ENCODE measurements at regions not wholly inside any gene's neighbourhood (a gene's known extent, or its start where the extent isn't known, plus 50 kb on each side); places are given as distances from the start of the nearest gene placed in this dataset.

GRCh38 chr18:43482600-43482999, 205.3 kb upstream of the SYT4 start:
- no peak for FAIRE-seq

DNA sequence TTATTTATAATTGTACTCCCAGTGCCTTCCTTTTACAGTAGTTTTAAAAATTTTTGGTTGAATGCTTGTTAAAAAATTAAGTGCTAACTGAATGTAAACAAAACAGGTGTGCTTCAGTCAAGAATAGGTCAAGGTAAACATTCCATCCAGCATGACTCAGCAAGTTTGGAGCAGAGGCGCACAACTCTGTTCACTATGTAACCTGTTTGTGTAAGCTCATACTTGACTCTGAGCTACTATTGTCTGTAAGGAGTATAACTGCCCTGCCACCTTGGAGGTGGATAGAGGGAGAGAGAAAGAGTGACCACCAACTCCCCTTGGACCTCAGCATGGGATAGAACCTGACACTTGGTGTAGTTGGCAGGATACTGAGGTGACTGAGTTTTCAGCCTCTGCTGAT, 207.4 kb upstream of the SYT4 start:
- FAIRE-seq = no peak

DNA sequence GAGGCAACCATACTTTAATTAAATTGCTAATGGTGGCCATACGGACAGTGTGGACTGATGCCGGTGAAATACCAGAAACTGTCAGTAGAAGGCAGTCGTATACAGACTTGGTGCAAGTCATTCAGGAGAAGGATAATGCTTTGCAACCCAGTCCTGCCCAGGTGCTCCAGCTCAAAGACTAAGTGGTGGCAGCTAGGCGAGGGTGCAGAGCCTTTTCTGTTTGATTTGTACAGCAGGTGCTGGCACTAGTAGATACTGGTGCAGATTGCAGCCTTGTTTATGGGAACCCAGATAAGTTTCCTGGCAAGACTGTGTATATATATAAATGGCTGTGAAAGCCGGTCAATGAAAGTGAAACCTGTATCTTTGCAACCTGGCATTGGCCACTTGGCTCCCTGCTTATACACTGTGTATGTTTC, 208.3 kb upstream of the SYT4 start:
- no peak for FAIRE-seq

- FAIRE-seq = no peak
Measured at GRCh38 chr18:43486462-43486861, 209.2 kb upstream of the SYT4 start.

DNA sequence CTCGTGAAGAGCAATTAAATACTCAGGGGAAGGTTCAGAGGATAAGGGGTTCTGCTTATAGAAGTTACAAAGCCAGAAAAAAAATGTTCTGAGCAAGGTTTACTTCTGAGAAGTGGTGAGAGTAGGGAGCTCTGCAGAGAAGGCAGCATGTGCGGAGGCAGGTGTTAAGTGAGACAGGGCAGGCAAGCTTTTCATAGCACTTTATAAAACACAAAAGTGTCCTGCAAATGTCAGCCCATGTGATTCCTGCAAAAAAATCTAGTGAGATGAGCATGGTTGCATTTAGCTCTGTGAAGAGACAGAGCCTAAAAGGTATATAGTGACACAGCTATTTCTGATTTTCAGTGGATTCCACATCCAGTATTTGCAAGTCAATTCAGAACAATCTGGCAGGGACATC, 223.8 kb upstream of the SYT4 start:
- FAIRE-seq = no peak

- no peak for FAIRE-seq
Measured at GRCh38 chr18:43506935-43507334, 229.6 kb upstream of the SYT4 start.

DNA sequence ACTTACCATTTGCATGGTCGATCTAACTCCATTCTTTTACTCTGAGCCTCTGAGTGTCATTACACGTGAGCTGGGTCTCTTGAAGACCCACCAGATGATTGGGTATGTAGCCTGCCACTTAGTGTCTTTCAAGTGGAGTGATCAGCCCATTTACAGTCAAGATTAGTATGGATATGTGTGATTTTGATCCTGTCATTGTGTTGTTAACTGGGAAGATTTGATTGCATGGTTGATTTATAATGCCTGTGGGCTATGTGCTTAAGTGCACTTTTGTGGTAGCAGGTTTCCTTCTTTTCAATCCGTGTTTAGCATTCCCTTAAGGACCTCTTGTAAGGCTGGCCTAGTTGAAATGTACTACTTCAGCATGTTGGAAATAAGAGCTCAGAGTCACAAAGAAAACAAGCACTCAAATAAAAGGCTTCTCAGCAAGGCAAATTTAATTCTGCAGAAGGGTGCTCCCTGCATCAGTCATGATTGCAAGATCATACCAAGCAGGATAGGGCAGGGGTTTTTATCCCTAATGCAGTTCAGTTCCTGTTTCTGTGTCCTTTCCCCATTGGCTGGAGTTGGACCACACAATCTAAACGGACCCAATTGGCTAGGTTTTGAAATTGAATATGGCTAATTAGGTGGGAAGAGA, 230.7 kb upstream of the SYT4 start:
- FAIRE-seq = no peak

DNA sequence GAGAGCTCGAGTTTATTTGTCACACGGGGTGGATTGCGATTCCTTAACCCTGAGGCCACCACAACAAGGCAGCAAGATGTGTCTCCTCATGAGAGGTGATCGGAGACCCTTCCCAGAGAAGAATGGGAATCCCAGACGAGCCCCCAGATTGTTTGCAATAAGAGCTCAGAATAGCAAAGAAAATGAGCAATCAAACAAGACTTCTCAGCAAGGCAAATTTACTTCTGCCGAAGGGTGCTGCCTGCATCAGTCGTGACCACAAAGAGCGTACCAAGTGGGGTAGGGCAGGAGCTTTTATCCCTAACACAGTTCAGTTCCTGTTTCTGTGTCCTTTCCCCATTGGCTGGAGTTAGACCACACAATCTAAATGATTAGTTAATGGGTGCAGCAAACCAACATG, 237.5 kb upstream of the SYT4 start:
- FAIRE-seq = no peak

- no peak for FAIRE-seq
Measured at GRCh38 chr18:43515481-43515880, 238.2 kb upstream of the SYT4 start.

DNA sequence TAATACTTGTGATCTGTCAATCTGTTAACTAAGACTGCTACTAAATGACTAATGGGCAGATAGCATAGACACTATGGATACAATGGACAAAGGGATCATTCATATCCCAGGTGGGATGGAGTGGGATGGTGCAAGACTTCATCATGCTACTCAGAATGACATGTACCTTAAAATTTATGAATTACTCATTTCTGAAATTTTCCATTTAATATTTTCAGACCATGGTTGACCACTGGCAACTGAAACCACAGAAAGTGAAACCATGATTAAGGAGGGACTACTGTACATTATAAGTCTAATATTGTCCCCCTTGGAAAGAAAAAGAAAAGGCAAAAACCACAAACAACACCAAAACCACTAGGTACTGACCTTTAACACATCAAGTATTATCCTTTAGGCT, 247.0 kb upstream of the SYT4 start:
- FAIRE-seq = no peak

DNA sequence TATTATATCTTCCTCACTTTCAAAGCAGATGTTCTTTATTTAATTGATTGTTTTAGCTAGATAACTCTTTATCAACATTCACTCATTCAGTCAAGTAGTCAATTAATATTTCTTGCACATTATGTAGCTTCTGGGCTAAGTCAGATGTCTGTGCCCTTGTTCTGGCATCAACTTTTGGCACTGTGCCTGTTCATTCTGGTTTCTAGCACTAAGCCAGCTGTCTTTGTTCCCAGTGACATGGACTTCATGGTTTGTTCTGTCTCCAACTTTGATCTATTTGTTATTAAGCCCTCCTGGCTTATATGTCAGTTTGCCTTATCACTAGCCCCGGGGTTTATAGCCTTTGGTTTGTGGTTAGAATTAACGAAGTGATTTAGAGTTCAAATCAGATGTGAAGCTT, 247.9 kb upstream of the SYT4 start:
- FAIRE-seq = no peak

DNA sequence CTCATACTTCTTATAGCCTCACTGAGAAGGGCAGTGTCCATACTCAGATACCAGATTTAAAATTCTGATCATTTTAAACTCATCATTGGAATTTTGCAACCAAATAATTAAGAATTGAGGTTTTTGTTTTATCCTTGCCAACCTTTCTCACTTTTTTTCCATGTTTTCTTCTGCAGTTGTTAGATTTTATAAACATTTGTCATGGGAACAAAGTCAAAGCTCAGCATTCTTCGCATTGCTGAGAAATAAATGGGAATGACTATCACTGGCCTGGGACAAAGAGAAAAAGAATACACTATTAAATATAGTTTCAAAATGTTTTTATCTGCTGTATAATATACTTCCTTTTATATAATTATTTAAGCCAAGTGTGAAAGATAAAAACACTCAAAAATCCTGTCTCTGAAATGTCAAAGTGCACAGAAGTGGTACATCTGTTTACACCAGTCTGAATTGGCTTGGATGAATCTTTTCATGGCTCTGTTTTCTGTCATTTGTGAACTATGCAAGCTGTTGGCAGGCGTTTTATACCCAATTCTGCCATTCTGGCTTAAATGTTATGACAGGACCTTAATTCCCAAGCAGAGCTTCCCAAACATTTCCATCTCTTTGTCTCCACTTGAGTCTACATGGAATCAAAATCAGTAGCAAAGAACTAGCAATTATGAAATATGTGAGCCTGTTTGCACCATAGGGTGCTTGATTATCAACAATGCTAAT, 249.3 kb upstream of the SYT4 start:
- no peak for FAIRE-seq

GRCh38 chr18:43531438-43531837, 254.1 kb upstream of the SYT4 start:
- no peak for FAIRE-seq

GRCh38 chr18:43533371-43533770, 256.1 kb upstream of the SYT4 start:
- FAIRE-seq = no peak

DNA sequence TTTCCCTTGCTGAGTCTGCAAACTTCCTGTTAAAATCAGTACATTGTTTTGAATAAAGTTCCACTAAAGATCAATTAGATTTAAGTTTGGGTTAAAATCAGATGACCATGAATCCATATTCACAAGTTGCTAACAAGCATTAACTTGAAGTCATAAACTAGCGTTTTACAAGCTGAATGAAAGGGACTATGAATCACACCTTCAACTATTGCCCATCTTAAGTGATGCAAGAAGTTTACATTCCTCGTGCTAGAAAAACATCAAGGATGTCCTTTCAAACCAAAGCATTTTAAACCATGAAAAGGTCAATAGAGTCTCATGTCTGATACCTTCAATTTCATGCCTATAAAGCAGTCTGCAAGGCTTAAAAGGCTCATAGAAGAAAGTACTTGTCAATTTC, 257.2 kb upstream of the SYT4 start:
- no peak for FAIRE-seq

DNA sequence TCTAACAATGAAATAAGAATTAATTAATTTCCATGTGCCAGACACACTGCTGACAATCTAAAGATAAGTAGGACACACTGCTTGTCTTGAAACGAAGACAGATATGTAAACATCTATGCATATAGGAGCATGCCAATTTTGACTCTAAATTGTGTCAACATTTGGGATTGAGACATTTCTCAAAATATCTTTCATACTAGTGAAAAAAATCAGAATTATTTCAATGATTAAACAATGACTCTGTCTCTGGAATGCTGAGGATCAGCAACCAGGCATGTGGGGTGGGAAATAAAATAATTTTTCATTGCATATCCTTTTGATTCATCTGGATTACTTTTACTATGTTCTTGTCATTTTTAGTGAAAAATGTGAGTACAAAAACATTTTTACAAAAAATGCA, 262.6 kb upstream of the SYT4 start:
- FAIRE-seq = no peak

DNA sequence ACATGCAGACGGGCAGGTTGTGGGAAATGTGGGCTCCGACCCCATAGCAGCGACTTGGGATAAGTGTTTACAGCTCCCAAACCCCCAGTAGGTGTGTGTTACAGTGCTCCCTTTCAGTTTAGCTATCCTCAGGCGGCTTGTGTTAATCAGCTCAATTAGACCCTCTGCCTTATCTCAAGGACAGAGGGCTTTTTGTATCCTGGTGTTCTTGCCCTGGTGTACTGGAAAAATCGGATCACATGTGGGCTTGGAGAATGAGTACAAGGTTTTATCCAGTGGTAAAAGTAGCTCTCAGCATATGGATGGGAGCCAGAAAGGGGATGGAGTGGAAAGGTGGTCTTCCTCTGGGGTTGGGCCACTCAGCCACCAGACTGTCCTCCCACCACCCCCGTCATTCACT, 264.7 kb upstream of the SYT4 start:
- no peak for FAIRE-seq

- no peak for FAIRE-seq
Measured at GRCh38 chr18:43543236-43543635, 265.9 kb upstream of the SYT4 start.

DNA sequence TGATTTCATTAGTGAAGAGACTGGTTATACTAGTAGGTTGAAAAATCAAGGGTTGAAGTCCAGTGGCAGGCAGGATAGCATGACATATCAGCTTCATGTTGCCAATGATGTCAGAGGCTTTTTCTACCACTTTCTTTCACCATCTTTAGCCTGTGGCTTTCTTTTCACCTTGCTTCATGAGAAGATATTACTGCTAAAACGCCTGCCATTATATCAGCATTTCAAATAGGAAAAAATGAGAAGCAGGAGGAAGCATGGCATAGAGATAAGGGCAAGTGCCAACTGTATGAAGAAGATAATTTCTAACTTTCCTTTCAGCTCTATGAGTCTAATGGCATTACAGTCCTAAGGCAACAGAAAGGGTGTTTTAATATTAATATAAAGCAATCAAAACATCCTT, 270.2 kb upstream of the SYT4 start:
- FAIRE-seq = no peak

GRCh38 chr18:43559507-43559906, 282.2 kb upstream of the SYT4 start:
- no peak for FAIRE-seq

- FAIRE-seq = no peak
Measured at GRCh38 chr18:43563780-43564179, 286.5 kb upstream of the SYT4 start.

GRCh38 chr18:43570593-43570992, 293.3 kb upstream of the SYT4 start:
- no peak for FAIRE-seq

- peak; percentile 17 for FAIRE-seq
Measured at GRCh38 chr18:43571078-43571689, 293.9 kb upstream of the SYT4 start.

DNA sequence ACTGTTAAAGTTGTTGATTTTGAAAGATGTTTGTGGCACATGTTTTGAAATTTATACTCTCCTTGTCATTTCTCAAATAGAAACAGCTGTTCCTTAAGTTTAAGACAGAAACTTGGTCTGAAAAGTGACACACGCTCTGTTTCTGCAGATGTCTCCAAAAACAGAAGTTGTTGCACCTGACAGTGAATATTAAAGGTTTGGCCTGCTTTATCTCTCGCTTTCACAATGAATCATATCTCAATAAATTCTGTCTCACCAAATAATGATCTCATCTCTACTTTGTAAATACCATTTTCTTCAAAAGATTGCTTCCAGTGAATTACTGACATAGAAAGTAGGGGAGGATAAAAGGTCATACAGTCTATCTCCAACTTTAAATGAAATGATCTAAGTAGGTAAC, 294.9 kb upstream of the SYT4 start:
- no peak for FAIRE-seq

GRCh38 chr18:43574974-43575373, 297.7 kb upstream of the SYT4 start:
- FAIRE-seq = no peak
